GM20431 (cell line): ENCODE measurements at regions not wholly inside any gene's neighbourhood (a gene's known extent, or its start where the extent isn't known, plus 50 kb on each side); places are given as distances from the start of the nearest gene placed in this dataset.

Source experiments
- in situ Hi-C: fragments of 300-500 bp; cut with MseI, MboI; formaldehyde crosslinking; loops from one replicate; pipeline ENCODE4 v1.15.0; 2020; ENCODE audit warnings: low sequenced_read_pairs; ENCODE audit not compliant: unreplicated experiment

GRCh38 chr20:20892328-20892727 is 179.9 kb upstream of the RALGAPA2 start:
- in situ Hi-C loops = no loop called here

GRCh38 chr20:20890751-20891150 is 178.3 kb upstream of the RALGAPA2 start:
- in situ Hi-C loops = no loop called here

GRCh38 chr20:20888936-20889335 is 176.5 kb upstream of the RALGAPA2 start:
- in situ Hi-C loops = no loop called here

- in situ Hi-C loops = no loop called here
Measured at GRCh38 chr20:20888266-20888656, 175.8 kb upstream of the RALGAPA2 start.

GRCh38 chr20:20887593-20888265 is 175.3 kb upstream of the RALGAPA2 start:
- in situ Hi-C loops = no loop called here

- in situ Hi-C loops = no loop called here
Measured at GRCh38 chr20:20881808-20882207, 169.4 kb upstream of the RALGAPA2 start.

GRCh38 chr20:20877079-20877478 is 164.6 kb upstream of the RALGAPA2 start:
- in situ Hi-C loops = no loop called here

- in situ Hi-C loops = no loop called here
Measured at GRCh38 chr20:20875716-20876115, 163.3 kb upstream of the RALGAPA2 start.

- in situ Hi-C loops = loop anchor here (25.0 kb wide), 2 partner anchors 165 to 365 kb away; no protein-coding TSS in a partner anchor
Measured at GRCh38 chr20:20872428-20872827, 160.0 kb upstream of the RALGAPA2 start.

- in situ Hi-C loops = loop anchor here (25.0 kb wide), 2 partner anchors 168 to 368 kb away; no protein-coding TSS in a partner anchor
Measured at GRCh38 chr20:20869161-20869775, 156.8 kb upstream of the RALGAPA2 start.

- in situ Hi-C loops = loop anchor here (25.0 kb wide), 2 partner anchors 173 to 373 kb away; no protein-coding TSS in a partner anchor
Measured at GRCh38 chr20:20864351-20865096, 152.1 kb upstream of the RALGAPA2 start.

GRCh38 chr20:20860078-20860806 is 147.8 kb upstream of the RALGAPA2 start:
- in situ Hi-C loops = loop anchor here (25.0 kb wide), 2 partner anchors 177 to 377 kb away; no protein-coding TSS in a partner anchor

- in situ Hi-C loops = loop anchor here (10.0 to 25.0 kb wide), 3 partner anchors 178 to 645 kb away; no protein-coding TSS in a partner anchor
Measured at GRCh38 chr20:20859510-20859909, 147.1 kb upstream of the RALGAPA2 start.

- in situ Hi-C loops = loop anchor here (10.0 to 25.0 kb wide), 3 partner anchors 180 to 648 kb away; no protein-coding TSS in a partner anchor
Measured at GRCh38 chr20:20856956-20857355, 144.5 kb upstream of the RALGAPA2 start.

GRCh38 chr20:20856306-20856705 is 143.9 kb upstream of the RALGAPA2 start:
- in situ Hi-C loops = loop anchor here (10.0 to 25.0 kb wide), 3 partner anchors 181 to 648 kb away; no protein-coding TSS in a partner anchor

- in situ Hi-C loops = loop anchor here (10.0 to 25.0 kb wide), 3 partner anchors 186 to 653 kb away; no protein-coding TSS in a partner anchor
Measured at GRCh38 chr20:20851385-20851784, 138.9 kb upstream of the RALGAPA2 start.

- in situ Hi-C loops = loop anchor here (10.0 to 25.0 kb wide), 3 partner anchors 187 to 654 kb away; no protein-coding TSS in a partner anchor
Measured at GRCh38 chr20:20850407-20850806, 138.0 kb upstream of the RALGAPA2 start.

- in situ Hi-C loops = no loop called here
Measured at GRCh38 chr20:20849161-20849560, 136.7 kb upstream of the RALGAPA2 start.

- in situ Hi-C loops = no loop called here
Measured at GRCh38 chr20:20847814-20848213, 135.4 kb upstream of the RALGAPA2 start.

- in situ Hi-C loops = no loop called here
Measured at GRCh38 chr20:20843982-20844381, 131.5 kb upstream of the RALGAPA2 start.
